Peyer's patch (tissue), 4 donors: ENCODE measurements at regions not wholly inside any gene's neighbourhood (a gene's known extent, or its start where the extent isn't known, plus 50 kb on each side); places are given as distances from the start of the nearest gene placed in this dataset.

Source experiments
- DNase-seq, 3 donors: peaks; one replicate each; pipeline ENCODE4 v3.0.0-alpha.2; 2017 to 2019
- H3K27ac ChIP-seq, 4 donors: fragments of 200-600 bp; sonication (generic); one replicate each; pipeline ENCODE4 v1.5.1; 2016 to 2019
- H3K27me3 ChIP-seq, 2 donors: fragments of 200-600 bp; sonication (generic); one replicate each; pipeline ENCODE4 v1.5.1; 2019
- H3K36me3 ChIP-seq, 3 donors: fragments of 200-600 bp; sonication (generic); one replicate each; pipeline ENCODE4 v1.5.1; 2016 to 2019
- H3K4me1 ChIP-seq, 4 donors: fragments of 200-600 bp; sonication (generic); one replicate each; pipeline ENCODE4 v1.5.1; 2016 to 2019
- H3K4me3 ChIP-seq, 4 donors: fragments of 200-600 bp; sonication (generic); 1 replicate in 3 of 4; 2 replicates in 1 of 4; pipeline ENCODE4 v1.5.1; 2016 to 2019; ENCODE audit warnings: mild to moderate bottlenecking in 1 of 4
- H3K9me3 ChIP-seq, 4 donors: fragments of 200-600 bp; sonication (generic); one replicate each; pipeline ENCODE4 v1.5.1; 2016 to 2019; ENCODE audit warnings: mild to moderate bottlenecking in 1 of 4
- POLR2A ChIP-seq, 2 donors: fragments of 450-650 bp; IDR thresholded peaks; one replicate each; pipeline ENCODE4 v1.5.1; 2017; ENCODE audit warnings: antibody characterized with exemption in 2 of 2, mild to moderate bottlenecking in 2 of 2, moderate library complexity in 2 of 2
- TF ChIP-seq, protein P1 (sequence below), 6 experiments: fragments of 450-650 bp in 4 of 6; fragments of 200-600 bp in 2 of 6; sonication (generic) in 1 of 6; IDR thresholded peaks; one replicate each; pipeline ENCODE4 v1.5.1; 2017 to 2019; ENCODE audit warnings: antibody characterized with exemption in 6 of 6, mild to moderate bottlenecking in 3 of 6, moderate library complexity in 1 of 6

DNA sequence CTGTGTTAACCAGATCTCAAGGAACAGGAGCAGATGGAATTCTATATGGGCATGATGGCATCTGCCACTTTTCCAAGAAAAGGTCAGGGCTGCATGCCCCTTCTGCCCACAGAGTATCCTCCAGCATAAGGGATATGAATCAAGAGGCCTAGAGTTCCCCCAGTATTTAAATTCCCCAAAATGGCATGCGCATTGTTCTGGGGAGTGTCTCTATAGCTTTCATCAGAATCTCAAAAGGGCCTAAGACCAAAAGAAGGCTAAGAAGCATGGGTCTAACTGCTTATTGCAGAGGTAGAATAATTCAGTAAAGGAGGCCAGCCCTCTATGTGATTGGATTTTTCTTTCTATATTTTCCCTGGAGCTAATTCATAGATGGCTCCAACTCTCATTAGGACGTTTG, 114.2 kb upstream of the SPIN1 start:
- TF ChIP-seq, protein P1, sequence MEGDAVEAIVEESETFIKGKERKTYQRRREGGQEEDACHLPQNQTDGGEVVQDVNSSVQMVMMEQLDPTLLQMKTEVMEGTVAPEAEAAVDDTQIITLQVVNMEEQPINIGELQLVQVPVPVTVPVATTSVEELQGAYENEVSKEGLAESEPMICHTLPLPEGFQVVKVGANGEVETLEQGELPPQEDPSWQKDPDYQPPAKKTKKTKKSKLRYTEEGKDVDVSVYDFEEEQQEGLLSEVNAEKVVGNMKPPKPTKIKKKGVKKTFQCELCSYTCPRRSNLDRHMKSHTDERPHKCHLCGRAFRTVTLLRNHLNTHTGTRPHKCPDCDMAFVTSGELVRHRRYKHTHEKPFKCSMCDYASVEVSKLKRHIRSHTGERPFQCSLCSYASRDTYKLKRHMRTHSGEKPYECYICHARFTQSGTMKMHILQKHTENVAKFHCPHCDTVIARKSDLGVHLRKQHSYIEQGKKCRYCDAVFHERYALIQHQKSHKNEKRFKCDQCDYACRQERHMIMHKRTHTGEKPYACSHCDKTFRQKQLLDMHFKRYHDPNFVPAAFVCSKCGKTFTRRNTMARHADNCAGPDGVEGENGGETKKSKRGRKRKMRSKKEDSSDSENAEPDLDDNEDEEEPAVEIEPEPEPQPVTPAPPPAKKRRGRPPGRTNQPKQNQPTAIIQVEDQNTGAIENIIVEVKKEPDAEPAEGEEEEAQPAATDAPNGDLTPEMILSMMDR (IDR thresholded peaks at IDR 0.05), result no peak
- TF ChIP-seq POLR2A (IDR thresholded peaks at IDR 0.05), result no peak
- DNase-seq, result no peak

DNA sequence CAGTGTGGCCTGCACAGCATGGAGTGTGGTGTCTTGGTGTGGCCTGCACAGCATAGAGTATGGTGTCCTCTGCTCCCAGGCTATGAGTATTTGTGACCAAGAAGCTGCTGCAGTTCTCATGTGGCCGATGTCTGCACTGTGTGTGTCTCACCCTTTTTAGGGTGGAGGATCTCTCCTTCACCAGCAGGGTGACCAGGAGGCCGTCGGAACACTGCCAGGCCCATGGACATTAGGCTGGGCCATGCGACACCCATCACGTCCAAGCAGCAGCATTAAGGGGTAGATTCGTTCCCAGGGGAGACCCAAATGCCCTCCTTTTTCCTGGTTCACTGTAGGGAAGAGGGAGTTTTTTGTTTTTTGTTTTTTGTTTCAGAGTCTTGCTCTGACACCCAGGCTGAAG, 115.3 kb upstream of the SPIN1 start:
- Histone ChIP-seq H3K27me3 (no peaks in the 10 kb centered on the region), H3K4me1 (no peaks in the 10 kb centered on the region), H3K36me3 (no peaks in the 10 kb centered on the region), H3K9me3 (no peaks in the 10 kb centered on the region), H3K4me3 (no peak overlapping the region), H3K27ac (no peak overlapping the region)
- TF ChIP-seq, protein P1 (IDR thresholded peaks at IDR 0.05), result no peak
- TF ChIP-seq POLR2A (IDR thresholded peaks at IDR 0.05), result no peak
- no peak for DNase-seq

More for the DNA sequence above, 114.2 kb upstream of the SPIN1 start:
- no peak overlapping the region for H3K4me3 ChIP-seq
- no peaks in the 10 kb centered on the region for H3K4me1 ChIP-seq
- H3K27me3 ChIP-seq, result no peaks in the 10 kb centered on the region
- H3K36me3 ChIP-seq, result no peaks in the 10 kb centered on the region
- no peak overlapping the region for H3K27ac ChIP-seq
- no peaks in the 10 kb centered on the region for H3K9me3 ChIP-seq

DNA sequence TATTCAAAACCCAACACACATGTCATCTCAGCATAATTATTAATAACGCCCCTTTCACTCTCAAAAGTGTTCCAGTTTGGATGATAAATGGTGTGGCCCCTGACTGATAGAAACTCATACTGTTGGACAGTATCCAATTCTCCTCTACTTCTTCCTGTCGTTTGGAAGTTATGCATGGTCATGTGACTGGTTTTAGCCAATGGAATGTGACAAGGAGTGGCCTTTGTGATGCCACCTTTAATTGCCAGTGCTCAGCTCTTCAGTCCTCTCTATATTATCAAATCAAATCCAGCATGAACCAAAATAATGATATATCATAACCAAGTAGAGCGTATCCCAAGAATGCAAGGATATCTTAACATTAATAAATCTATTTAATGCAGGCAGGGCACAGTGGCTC, 117.8 kb upstream of the SPIN1 start:
- Histone ChIP-seq H3K27me3 (no peaks in the 10 kb centered on the region), H3K27ac (no peak overlapping the region)
- DNase-seq, result no peak

DNA sequence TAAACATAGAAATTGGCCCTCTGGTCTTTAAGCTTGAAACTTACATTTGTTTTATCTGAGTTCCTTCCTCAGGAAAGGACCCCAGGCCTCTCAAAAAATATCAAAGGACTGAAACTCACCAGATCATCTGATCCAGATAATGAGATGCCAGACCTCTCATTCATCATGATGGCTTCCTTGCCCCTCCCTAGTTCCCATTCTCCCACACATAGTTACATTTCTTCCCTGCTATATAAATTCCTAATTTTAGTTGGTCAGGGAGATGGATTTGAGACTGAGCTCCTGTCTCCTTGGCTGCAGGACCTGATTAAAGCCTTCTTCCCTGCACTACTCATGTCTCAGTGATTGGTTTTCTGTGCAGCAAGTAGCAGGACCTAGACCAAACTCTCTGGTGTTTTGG, 119.4 kb upstream of the SPIN1 start:
- TF ChIP-seq, protein P1 (IDR thresholded peaks at IDR 0.05), result no peak
- TF ChIP-seq POLR2A (IDR thresholded peaks at IDR 0.05), result no peak
- H3K27me3 ChIP-seq, result no peaks in the 10 kb centered on the region
- no peaks in the 10 kb centered on the region for H3K9me3 ChIP-seq
- no peaks in the 10 kb centered on the region for H3K4me1 ChIP-seq
- H3K27ac ChIP-seq, result no peak overlapping the region
- no peaks in the 10 kb centered on the region for H3K36me3 ChIP-seq
- H3K4me3 ChIP-seq, result no peak overlapping the region
- no peak for DNase-seq

More for the DNA sequence above, 117.8 kb upstream of the SPIN1 start:
- Histone ChIP-seq H3K4me3 (no peak overlapping the region), H3K9me3 (no peaks in the 10 kb centered on the region), H3K36me3 (no peaks in the 10 kb centered on the region), H3K4me1 (no peaks in the 10 kb centered on the region)
- no peak for TF ChIP-seq POLR2A (IDR thresholded peaks at IDR 0.05)
- TF ChIP-seq, protein P1 (IDR thresholded peaks at IDR 0.05), result no peak

DNA sequence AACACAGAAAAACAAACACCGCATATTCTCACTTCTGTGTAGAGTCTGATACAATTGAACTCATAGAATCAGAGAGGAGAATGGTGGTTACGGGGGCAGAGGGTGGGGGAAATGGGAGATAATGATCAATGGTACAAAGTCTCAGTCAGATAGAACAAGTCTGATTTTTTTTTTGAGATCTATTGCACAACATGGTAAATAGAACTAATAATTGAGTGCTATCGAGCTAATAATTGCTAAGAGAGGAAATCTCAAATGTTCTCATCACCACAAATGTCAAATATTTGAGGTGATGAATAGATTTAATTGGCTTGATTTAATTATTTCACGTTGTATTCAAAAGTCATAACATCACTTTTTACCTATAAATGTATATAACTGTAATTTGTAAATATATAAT, 121.0 kb upstream of the SPIN1 start:
- H3K27me3 ChIP-seq, result no peaks in the 10 kb centered on the region

More for the DNA sequence above, 121.0 kb upstream of the SPIN1 start:
- no peak overlapping the region for H3K4me3 ChIP-seq
- DNase-seq, result no peak
- no peaks in the 10 kb centered on the region for H3K36me3 ChIP-seq
- TF ChIP-seq, protein P1 (IDR thresholded peaks at IDR 0.05), result no peak
- TF ChIP-seq POLR2A (IDR thresholded peaks at IDR 0.05), result no peak
- H3K27ac ChIP-seq, result no peak overlapping the region
- no peaks in the 10 kb centered on the region for H3K4me1 ChIP-seq
- no peaks in the 10 kb centered on the region for H3K9me3 ChIP-seq
